Uterus (tissue), 3 donors: ENCODE measurements at regions not wholly inside any gene's neighbourhood (a gene's known extent, or its start where the extent isn't known, plus 50 kb on each side); places are given as distances from the start of the nearest gene placed in this dataset.

Source experiments
- DNase-seq, 2 donors: peaks; one replicate each; pipeline ENCODE4 v3.0.0-alpha.2; 2019 to 2020
- H3K27ac ChIP-seq, 2 donors: fragments of 200-600 bp; sonication (generic); 1 replicate in 1 of 2; 2 replicates in 1 of 2; pipeline ENCODE4 v1.5.1; 2016 to 2018
- H3K27me3 ChIP-seq, 2 donors: fragments of 200-600 bp; sonication (generic); one replicate each; pipeline ENCODE4 v1.5.1; 2018 to 2019; ENCODE audit warnings: control low read depth in 1 of 2
- H3K36me3 ChIP-seq, 2 donors: fragments of 200-600 bp; sonication (generic); one replicate each; pipeline ENCODE4 v1.5.1; 2019; ENCODE audit warnings: control low read depth in 1 of 2
- H3K4me1 ChIP-seq, 2 donors: fragments of 200-600 bp; sonication (generic); one replicate each; pipeline ENCODE4 v1.5.1; 2018 to 2019; ENCODE audit warnings: control low read depth in 1 of 2
- H3K4me3 ChIP-seq, 2 donors: fragments of 200-600 bp; sonication (generic); 1 replicate in 1 of 2; 2 replicates in 1 of 2; pipeline ENCODE4 v1.5.1; 2018 to 2019; ENCODE audit warnings: mild to moderate bottlenecking in 1 of 2
- H3K9me3 ChIP-seq, 2 donors: fragments of 200-600 bp; sonication (generic); one replicate each; pipeline ENCODE4 v1.5.1; 2019; ENCODE audit warnings: control low read depth in 1 of 2
- POLR2A ChIP-seq, 2 donors: fragments of 450-650 bp; IDR thresholded peaks; one replicate each; pipeline ENCODE4 v1.6.1; 2016; ENCODE audit warnings: antibody characterized with exemption in 2 of 2, mild to moderate bottlenecking in 1 of 2, moderate library complexity in 1 of 2
- intact Hi-C: fragments of 100-400 bp; cut with DNase I; formaldehyde crosslinking; loops from one replicate; pipeline ENCODE4 v1.15.1; 2023; ENCODE audit warnings: low total_unique reads
- TF ChIP-seq, protein P1 (sequence below), 4 experiments: fragments of 200-600 bp in 2 of 4; fragments of 450-650 bp in 2 of 4; sonication (generic) in 2 of 4; IDR thresholded peaks; one replicate each; pipeline ENCODE4 v1.5.1; 2016 to 2019; ENCODE audit warnings: antibody characterized with exemption in 4 of 4, mild to moderate bottlenecking in 2 of 4, moderate library complexity in 1 of 4
- donor health status: DM: yes; HTN: yes; CAD: no.

- no peaks in the 10 kb centered on the region for H3K27me3 ChIP-seq
- no peaks in the 10 kb centered on the region for H3K9me3 ChIP-seq
- no peak for TF ChIP-seq POLR2A (IDR thresholded peaks at IDR 0.05)
- TF ChIP-seq, protein P1, sequence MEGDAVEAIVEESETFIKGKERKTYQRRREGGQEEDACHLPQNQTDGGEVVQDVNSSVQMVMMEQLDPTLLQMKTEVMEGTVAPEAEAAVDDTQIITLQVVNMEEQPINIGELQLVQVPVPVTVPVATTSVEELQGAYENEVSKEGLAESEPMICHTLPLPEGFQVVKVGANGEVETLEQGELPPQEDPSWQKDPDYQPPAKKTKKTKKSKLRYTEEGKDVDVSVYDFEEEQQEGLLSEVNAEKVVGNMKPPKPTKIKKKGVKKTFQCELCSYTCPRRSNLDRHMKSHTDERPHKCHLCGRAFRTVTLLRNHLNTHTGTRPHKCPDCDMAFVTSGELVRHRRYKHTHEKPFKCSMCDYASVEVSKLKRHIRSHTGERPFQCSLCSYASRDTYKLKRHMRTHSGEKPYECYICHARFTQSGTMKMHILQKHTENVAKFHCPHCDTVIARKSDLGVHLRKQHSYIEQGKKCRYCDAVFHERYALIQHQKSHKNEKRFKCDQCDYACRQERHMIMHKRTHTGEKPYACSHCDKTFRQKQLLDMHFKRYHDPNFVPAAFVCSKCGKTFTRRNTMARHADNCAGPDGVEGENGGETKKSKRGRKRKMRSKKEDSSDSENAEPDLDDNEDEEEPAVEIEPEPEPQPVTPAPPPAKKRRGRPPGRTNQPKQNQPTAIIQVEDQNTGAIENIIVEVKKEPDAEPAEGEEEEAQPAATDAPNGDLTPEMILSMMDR (IDR thresholded peaks at IDR 0.05), result no peak
- no peaks in the 10 kb centered on the region for H3K4me1 ChIP-seq
- no peak overlapping the region for H3K27ac ChIP-seq
- no peak overlapping the region for H3K4me3 ChIP-seq
- H3K36me3 ChIP-seq, result no peaks in the 10 kb centered on the region
- no peak for DNase-seq
- intact Hi-C loops, result no loop called here
Measured at GRCh38 chr9:7259544-7260241, 501.9 kb downstream of the KDM4C start.

GRCh38 chr9:7258688-7259396, 501.1 kb downstream of the KDM4C start:
- H3K4me3 ChIP-seq, result no peak overlapping the region
- TF ChIP-seq, protein P1 (IDR thresholded peaks at IDR 0.05), result no peak
- TF ChIP-seq POLR2A (IDR thresholded peaks at IDR 0.05), result no peak
- no peaks in the 10 kb centered on the region for H3K36me3 ChIP-seq
- no peaks in the 10 kb centered on the region for H3K4me1 ChIP-seq
- H3K27ac ChIP-seq, result no peak overlapping the region
- H3K9me3 ChIP-seq, result no peaks in the 10 kb centered on the region
- no peaks in the 10 kb centered on the region for H3K27me3 ChIP-seq
- intact Hi-C loops, result no loop called here
- DNase-seq, result no peak

GRCh38 chr9:7246917-7247522, 489.2 kb downstream of the KDM4C start:
- intact Hi-C loops, result no loop called here
- DNase-seq, result no peak
- no peak for TF ChIP-seq POLR2A (IDR thresholded peaks at IDR 0.05)
- TF ChIP-seq, protein P1 (IDR thresholded peaks at IDR 0.05), result no peak

GRCh38 chr9:7245976-7246580, 488.3 kb downstream of the KDM4C start:
- TF ChIP-seq POLR2A (IDR thresholded peaks at IDR 0.05), result no peak
- TF ChIP-seq, protein P1 (IDR thresholded peaks at IDR 0.05), result no peak
- no peak for DNase-seq
- Histone ChIP-seq H3K4me3 (no peak overlapping the region), H3K36me3 (no peaks in the 10 kb centered on the region), H3K4me1 (no peaks in the 10 kb centered on the region), H3K27me3 (no peaks in the 10 kb centered on the region), H3K27ac (no peak overlapping the region), H3K9me3 (no peaks in the 10 kb centered on the region)
- intact Hi-C loops, result no loop called here

More at GRCh38 chr9:7246917-7247522, 489.2 kb downstream of the KDM4C start:
- no peak overlapping the region for H3K27ac ChIP-seq
- no peaks in the 10 kb centered on the region for H3K36me3 ChIP-seq
- H3K9me3 ChIP-seq, result no peaks in the 10 kb centered on the region
- no peaks in the 10 kb centered on the region for H3K27me3 ChIP-seq
- H3K4me3 ChIP-seq, result no peak overlapping the region
- no peaks in the 10 kb centered on the region for H3K4me1 ChIP-seq
